Mucosa of rectum (tissue), 2 donors: ENCODE measurements at regions not wholly inside any gene's neighbourhood (a gene's known extent, or its start where the extent isn't known, plus 50 kb on each side); places are given as distances from the start of the nearest gene placed in this dataset.

Experiments used
- H3K27ac ChIP-seq, 2 donors: one replicate each; pipeline ENCODE4 v1.7.0; 2013; ENCODE audit warnings: inconsistent platforms in 2 of 2, low read depth in 2 of 2, low read length in 2 of 2
- H3K27me3 ChIP-seq, 2 donors: one replicate each; pipeline ENCODE4 v1.7.0; 2013; ENCODE audit warnings: low read length in 2 of 2; ENCODE audit not compliant: control insufficient read depth in 2 of 2, insufficient read depth in 2 of 2
- H3K36me3 ChIP-seq, 2 donors: one replicate each; pipeline ENCODE4 v1.7.0; 2013; ENCODE audit warnings: low read length in 2 of 2; ENCODE audit not compliant: control insufficient read depth in 2 of 2, insufficient read depth in 2 of 2
- H3K4me1 ChIP-seq, 2 donors: one replicate each; pipeline ENCODE4 v1.7.0; 2013; ENCODE audit warnings: low read length in 2 of 2, mild to moderate bottlenecking in 1 of 2; ENCODE audit not compliant: control insufficient read depth in 2 of 2, insufficient read depth in 2 of 2
- H3K4me3 ChIP-seq, 2 donors: one replicate each; pipeline ENCODE4 v1.7.0; 2013; ENCODE audit warnings: low read length in 2 of 2
- H3K9ac ChIP-seq, 2 donors: one replicate each; pipeline ENCODE4 v1.7.0; 2013; ENCODE audit warnings: low read length in 2 of 2, low read depth in 1 of 2, mild to moderate bottlenecking in 1 of 2
- H3K9me3 ChIP-seq, 2 donors: one replicate each; pipeline ENCODE4 v1.7.0; 2013; ENCODE audit warnings: low read length in 2 of 2; ENCODE audit not compliant: control insufficient read depth in 2 of 2
- donor health status: healthy.
- donor health status: Normal muscosa, but diverticular disease.

DNA sequence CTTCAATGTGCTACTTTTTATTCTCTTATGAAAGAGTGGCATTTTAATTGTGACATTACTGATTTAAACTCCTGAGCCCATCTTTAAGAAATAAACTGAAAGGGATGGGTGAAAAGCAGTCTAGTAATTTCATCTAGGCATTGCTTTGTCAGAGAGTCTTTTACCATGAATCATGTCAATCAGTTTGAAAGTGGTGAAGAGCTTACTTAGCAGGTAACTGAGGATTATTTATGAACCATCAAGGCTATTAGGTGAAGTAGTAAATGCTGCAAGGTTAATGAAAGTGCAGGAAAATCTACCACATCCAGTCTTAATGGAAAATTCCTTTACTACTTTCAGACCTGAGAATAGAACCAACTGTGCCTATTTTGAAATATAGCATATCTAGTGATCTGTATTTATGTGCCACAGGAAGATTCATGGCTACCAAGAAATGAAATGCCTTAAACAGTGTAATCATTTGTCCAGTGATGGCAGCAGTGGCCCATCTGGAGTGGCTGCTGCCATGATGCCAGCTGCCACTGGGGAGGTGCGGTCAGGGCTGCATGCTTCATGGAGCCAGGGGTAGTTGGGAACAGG is 368.9 kb downstream of the SLITRK6 start:
- no peaks in the 10 kb centered on the region for H3K4me1 ChIP-seq
- no peaks in the 10 kb centered on the region for H3K36me3 ChIP-seq
- H3K9ac ChIP-seq: no peak overlapping the region
- no peak overlapping the region for H3K27ac ChIP-seq
- no peaks in the 10 kb centered on the region for H3K27me3 ChIP-seq
- no peak overlapping the region for H3K4me3 ChIP-seq
- H3K9me3 ChIP-seq: no peaks in the 10 kb centered on the region

DNA sequence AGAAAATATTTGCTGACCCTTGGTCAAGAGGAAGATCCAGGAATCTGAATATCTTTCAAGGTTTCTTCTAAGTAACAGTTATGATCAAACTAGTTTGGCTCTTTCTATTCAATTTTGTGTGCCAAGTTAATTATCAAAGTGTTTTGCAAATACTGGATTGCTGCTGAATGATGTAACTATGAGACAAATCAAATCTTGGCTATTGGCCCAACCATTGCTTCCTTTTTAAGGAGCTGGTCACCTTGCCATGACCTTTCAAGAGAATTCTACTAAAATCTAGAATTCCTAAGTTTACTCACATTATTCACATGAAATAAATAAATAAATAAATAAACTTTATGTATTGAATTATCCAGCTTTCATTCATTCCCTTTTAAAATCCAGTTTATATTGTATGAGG is 371.8 kb downstream of the SLITRK6 start:
- no peaks in the 10 kb centered on the region for H3K9me3 ChIP-seq
- H3K9ac ChIP-seq: no peak overlapping the region
- H3K27me3 ChIP-seq: no peaks in the 10 kb centered on the region
- no peaks in the 10 kb centered on the region for H3K36me3 ChIP-seq
- no peak overlapping the region for H3K4me3 ChIP-seq
- H3K27ac ChIP-seq: no peak overlapping the region
- no peaks in the 10 kb centered on the region for H3K4me1 ChIP-seq

DNA sequence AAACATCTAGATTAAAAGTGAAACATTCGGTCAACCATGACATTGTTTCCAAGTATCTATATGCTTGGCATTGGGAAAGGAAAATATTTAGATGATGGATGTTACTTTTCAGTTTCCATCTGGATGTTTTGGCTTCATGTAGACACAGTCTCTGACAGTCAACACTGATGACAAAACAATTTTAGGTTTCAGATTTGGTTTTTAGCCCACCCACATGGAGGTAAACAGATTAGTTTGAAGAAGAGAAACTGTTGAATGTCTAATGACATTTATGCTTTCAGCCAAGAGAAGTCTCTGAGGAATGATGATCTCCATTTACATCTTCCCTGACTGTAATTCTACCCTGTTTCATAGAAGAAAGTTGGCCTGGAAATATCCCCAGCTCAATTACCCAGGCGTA is 379.1 kb downstream of the SLITRK6 start:
- Histone ChIP-seq H3K27me3 (no peaks in the 10 kb centered on the region), H3K27ac (no peak overlapping the region), H3K9ac (no peak overlapping the region), H3K4me1 (no peaks in the 10 kb centered on the region), H3K9me3 (no peaks in the 10 kb centered on the region), H3K4me3 (no peak overlapping the region), H3K36me3 (no peaks in the 10 kb centered on the region)

DNA sequence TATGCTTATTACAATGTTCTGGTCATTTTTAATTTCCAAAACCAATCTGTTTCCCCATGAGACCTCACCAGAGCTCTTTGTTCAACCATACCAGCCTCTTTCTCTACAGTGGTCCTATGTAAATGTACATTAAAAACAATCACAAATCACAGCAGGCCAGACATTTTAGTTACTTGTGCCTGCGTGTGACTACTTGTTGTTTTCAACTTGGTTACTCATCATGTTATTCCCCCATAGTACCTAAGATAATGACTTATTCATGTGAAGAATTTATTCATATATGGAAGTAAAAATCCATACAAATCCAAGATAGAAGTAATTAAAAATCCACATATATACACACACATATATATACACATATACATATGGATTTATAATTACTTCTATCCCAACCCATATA is 379.6 kb downstream of the SLITRK6 start:
- no peaks in the 10 kb centered on the region for H3K4me1 ChIP-seq
- no peaks in the 10 kb centered on the region for H3K9me3 ChIP-seq
- no peaks in the 10 kb centered on the region for H3K36me3 ChIP-seq
- no peak overlapping the region for H3K27ac ChIP-seq
- H3K4me3 ChIP-seq: no peak overlapping the region
- no peaks in the 10 kb centered on the region for H3K27me3 ChIP-seq
- H3K9ac ChIP-seq: no peak overlapping the region

DNA sequence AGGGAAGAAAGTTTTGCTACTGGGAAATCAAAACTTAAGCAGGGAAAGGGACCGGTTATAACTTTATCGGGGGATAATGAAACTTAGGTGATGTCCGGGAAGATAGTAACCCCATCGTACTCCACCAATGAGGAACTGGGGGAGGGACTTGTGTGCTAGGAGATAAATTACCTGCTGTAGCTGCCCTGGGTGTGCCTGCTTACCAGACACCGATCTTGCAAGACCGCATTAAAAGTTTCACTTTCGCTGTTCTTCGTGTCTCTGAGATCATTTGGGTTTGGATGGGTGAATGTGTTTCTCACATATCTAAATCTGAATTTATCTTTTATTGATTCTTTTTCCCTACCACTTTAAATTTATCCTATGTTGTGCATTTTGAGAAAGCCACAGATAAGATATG is 381.4 kb downstream of the SLITRK6 start:
- Histone ChIP-seq H3K9ac (no peak overlapping the region), H3K27me3 (no peaks in the 10 kb centered on the region), H3K36me3 (no peaks in the 10 kb centered on the region), H3K27ac (no peak overlapping the region), H3K4me1 (no peaks in the 10 kb centered on the region), H3K4me3 (no peak overlapping the region), H3K9me3 (no peaks in the 10 kb centered on the region)

DNA sequence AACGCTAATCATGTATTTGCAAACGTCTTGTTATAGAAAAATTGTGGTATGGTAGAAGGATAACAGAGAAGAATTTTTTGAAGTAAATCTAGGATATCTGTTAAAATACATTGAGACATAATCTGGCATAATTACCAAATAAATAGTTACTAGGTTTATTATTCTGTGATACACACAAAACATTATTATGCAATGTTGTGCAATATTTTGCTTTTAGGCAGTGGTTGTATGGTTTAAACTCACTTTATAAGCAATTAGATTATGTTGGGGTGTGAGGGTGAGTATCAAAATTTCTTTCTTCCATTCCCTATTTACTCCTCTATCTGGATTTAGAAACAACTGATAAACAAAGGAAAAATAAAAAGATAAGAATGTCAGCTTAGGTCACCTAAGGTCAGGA is 385.6 kb downstream of the SLITRK6 start:
- Histone ChIP-seq H3K27me3 (no peaks in the 10 kb centered on the region), H3K4me3 (no peak overlapping the region), H3K4me1 (no peaks in the 10 kb centered on the region), H3K27ac (no peak overlapping the region), H3K36me3 (no peaks in the 10 kb centered on the region), H3K9ac (no peak overlapping the region), H3K9me3 (no peaks in the 10 kb centered on the region)

DNA sequence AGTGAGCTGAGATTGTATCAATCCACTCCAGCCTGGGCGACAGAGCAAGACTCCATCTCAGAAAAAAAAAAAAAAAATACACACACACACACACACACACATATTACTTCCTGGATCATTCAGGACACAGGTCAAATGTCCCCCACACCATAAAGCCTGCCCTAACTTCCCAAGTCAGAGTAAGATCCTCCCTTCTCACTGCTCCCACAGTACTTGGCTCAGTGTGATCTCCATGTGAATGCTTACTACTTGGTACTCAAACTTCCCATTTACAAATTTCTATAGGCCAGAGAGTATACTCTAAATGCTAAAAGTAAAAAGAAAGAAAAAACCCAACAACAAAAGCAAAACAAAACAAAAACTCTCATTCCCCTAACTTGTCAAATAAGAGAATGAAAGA is 386.8 kb downstream of the SLITRK6 start:
- H3K36me3 ChIP-seq: no peaks in the 10 kb centered on the region
- no peaks in the 10 kb centered on the region for H3K4me1 ChIP-seq
- no peaks in the 10 kb centered on the region for H3K9me3 ChIP-seq
- H3K27me3 ChIP-seq: no peaks in the 10 kb centered on the region
- no peak overlapping the region for H3K9ac ChIP-seq
- no peak overlapping the region for H3K4me3 ChIP-seq
- H3K27ac ChIP-seq: no peak overlapping the region

DNA sequence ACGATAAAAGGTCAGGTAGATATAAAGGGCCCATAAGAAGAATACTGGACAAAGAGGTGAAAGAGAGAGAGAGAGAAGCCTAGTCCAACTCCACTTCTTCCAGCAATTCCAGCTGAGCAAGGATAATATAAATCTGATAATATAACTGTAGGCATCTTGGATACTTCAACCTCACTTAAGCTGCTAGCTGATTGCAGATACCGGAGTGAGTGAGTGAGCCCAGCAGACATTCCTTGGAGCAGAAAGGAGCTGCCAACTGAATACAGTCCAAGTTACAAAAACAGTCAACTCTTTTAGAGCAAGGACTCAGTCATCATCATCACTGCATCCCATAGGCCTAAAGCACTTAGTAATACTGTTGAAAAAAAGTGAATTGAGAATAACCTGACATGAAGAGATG is 387.6 kb downstream of the SLITRK6 start:
- H3K9ac ChIP-seq: no peak overlapping the region
- no peaks in the 10 kb centered on the region for H3K4me1 ChIP-seq
- H3K9me3 ChIP-seq: no peaks in the 10 kb centered on the region
- no peaks in the 10 kb centered on the region for H3K36me3 ChIP-seq
- H3K27me3 ChIP-seq: no peaks in the 10 kb centered on the region
- no peak overlapping the region for H3K4me3 ChIP-seq
- no peak overlapping the region for H3K27ac ChIP-seq

DNA sequence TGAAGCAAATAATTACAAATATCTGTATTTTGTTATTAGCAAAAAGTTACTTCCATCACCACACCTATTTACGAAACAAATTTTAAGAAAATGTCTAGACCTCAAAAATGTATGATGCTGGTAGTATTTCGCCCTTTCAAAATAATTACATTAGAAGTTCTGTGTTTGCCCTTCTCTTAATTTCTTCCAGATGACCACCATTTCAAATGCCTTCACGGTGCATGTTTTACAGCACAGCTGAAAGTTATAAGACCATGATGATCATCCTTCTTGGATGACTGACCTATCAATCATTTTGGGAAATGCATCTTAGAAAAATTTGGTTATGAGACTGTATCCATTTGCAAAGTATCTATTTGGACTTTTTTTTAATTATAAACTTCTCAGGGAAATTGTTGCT is 390.8 kb downstream of the SLITRK6 start:
- H3K9ac ChIP-seq: no peak overlapping the region

DNA sequence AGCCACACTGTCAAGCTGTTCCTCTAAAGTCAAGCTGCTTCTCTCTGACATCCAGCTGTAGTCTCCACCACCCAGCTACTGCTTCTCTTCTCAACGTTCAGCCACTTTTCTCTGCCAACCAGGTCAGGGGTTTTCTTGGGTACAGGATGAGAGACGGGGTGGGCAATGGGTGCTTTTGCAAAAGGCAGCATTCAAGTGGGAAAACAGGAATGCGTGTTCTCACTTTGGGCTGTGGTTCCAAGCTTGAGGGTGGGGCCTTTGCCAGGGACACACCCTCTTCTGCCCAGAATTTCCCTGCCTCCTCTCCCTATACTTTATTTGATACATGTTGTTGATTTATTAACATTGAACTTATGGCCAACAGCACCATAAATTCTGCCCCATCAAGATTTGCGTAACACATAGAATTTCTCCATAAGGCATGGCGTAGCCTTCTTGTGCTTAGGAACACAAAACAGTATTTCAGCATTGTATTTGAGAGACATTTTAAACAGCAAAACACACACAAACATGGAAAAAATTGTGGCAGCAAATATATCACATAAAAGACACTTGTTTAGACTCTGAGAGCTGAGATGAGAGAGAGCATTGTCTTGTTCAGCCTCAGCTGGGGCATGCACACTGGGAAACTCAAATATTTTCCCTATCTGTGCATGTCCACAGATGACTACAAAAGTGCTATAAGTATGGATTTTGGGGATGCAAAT is 392.8 kb downstream of the SLITRK6 start:
- Histone ChIP-seq H3K9ac (no peak overlapping the region), H3K27ac (no peak overlapping the region), H3K27me3 (no peaks in the 10 kb centered on the region)

More for the DNA sequence above, 390.8 kb downstream of the SLITRK6 start:
- Histone ChIP-seq H3K36me3 (no peaks in the 10 kb centered on the region), H3K27ac (no peak overlapping the region), H3K27me3 (no peaks in the 10 kb centered on the region), H3K4me3 (no peak overlapping the region), H3K9me3 (no peaks in the 10 kb centered on the region), H3K4me1 (no peaks in the 10 kb centered on the region)

More for the DNA sequence above, 392.8 kb downstream of the SLITRK6 start:
- Histone ChIP-seq H3K4me3 (no peak overlapping the region), H3K36me3 (no peaks in the 10 kb centered on the region), H3K9me3 (no peaks in the 10 kb centered on the region), H3K4me1 (no peaks in the 10 kb centered on the region)
